Kidney epithelial cell (primary cell): ENCODE measurements at regions not wholly inside any gene's neighbourhood (a gene's known extent, or its start where the extent isn't known, plus 50 kb on each side); places are given as distances from the start of the nearest gene placed in this dataset.

ENCODE experiments used
- DNase-seq: peaks from one replicate; pipeline ENCODE4 v3.0.0-alpha.2; 2010; ENCODE audit warnings: low read depth
- H3K27me3 ChIP-seq: 2 replicates; pipeline ENCODE4 v1.6.0; 2011; ENCODE audit warnings: low read length; ENCODE audit not compliant: control insufficient read depth, insufficient read depth
- H3K36me3 ChIP-seq: 2 replicates; pipeline ENCODE4 v1.5.1; 2011; ENCODE audit warnings: low read length; ENCODE audit not compliant: control insufficient read depth, insufficient read depth
- H3K4me3 ChIP-seq: 2 replicates; pipeline ENCODE4 v1.5.1; 2011; ENCODE audit warnings: low read depth, mild to moderate bottlenecking, control low read depth, low read length
- CTCF ChIP-seq: IDR thresholded peaks from 2 replicates; pipeline ENCODE4 v1.5.1; 2011; ENCODE audit warnings: mild to moderate bottlenecking, moderate library complexity, low read length, control low read depth, inconsistent platforms; ENCODE audit not compliant: insufficient read depth, poor library complexity, severe bottlenecking

DNA sequence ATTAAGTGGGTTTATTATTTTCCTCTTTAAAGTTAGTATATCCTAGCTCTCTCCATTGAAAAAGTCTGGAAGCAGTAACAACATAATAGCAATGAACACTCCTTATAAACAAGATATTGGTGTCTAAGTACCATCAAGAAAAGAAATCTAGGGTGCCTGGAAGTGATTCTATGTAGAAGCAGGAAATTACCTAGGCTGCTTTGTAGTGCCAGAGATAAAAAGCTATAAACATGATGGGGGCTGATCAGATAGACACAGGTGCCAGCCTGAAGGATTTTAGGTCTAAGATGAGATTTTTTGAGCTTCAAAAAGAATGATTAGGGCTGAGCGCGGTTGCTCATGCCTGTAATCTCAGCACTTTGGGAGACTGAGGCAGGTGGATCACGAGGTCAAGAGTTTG, 1179.3 kb upstream of the CDH9 start:
- no peak for TF ChIP-seq CTCF
- H3K4me3 ChIP-seq: no peak overlapping the region

GRCh38 chr5:28216939-28217360, 1178.6 kb upstream of the CDH9 start:
- H3K36me3 ChIP-seq: no peaks in the 10 kb centered on the region
- no peaks in the 10 kb centered on the region for H3K27me3 ChIP-seq
- no peak overlapping the region for H3K4me3 ChIP-seq
- DNase-seq: no peak
- no peak for TF ChIP-seq CTCF

More for the DNA sequence above, 1179.3 kb upstream of the CDH9 start:
- DNase-seq: no peak
- no peaks in the 10 kb centered on the region for H3K27me3 ChIP-seq
- H3K36me3 ChIP-seq: no peaks in the 10 kb centered on the region

DNA sequence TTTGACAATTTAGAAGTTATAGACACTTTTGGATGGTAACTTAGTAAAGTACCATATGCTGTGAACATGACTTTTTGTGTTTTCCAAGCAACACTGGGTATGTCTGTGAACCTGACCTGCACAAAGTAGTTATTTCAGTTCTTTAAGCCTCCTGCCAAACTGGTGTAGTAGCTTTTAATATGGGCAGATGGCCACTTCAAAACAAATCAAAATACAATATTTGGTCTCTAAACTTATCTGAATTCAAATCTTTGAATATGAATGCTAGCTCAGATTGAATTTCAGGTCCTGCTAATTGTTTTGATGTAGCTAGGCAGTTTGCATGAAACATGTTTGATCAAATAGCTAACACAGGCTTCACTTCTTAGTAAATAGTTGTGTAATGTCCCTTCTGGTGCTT, 1176.7 kb upstream of the CDH9 start:
- DNase-seq: no peak
- Histone ChIP-seq H3K36me3 (no peaks in the 10 kb centered on the region), H3K27me3 (no peaks in the 10 kb centered on the region), H3K4me3 (no peak overlapping the region)
- no peak for TF ChIP-seq CTCF

- DNase-seq: no peak
- no peak overlapping the region for H3K4me3 ChIP-seq
- no peak for TF ChIP-seq CTCF
- no peaks in the 10 kb centered on the region for H3K27me3 ChIP-seq
- H3K36me3 ChIP-seq: no peaks in the 10 kb centered on the region
Observed at GRCh38 chr5:28214292-28214691, 1175.9 kb upstream of the CDH9 start.

- Histone ChIP-seq H3K4me3 (no peak overlapping the region), H3K27me3 (no peaks in the 10 kb centered on the region), H3K36me3 (no peaks in the 10 kb centered on the region)
- no peak for TF ChIP-seq CTCF
- DNase-seq: no peak
Observed at GRCh38 chr5:28208356-28208755, 1170.0 kb upstream of the CDH9 start.

DNA sequence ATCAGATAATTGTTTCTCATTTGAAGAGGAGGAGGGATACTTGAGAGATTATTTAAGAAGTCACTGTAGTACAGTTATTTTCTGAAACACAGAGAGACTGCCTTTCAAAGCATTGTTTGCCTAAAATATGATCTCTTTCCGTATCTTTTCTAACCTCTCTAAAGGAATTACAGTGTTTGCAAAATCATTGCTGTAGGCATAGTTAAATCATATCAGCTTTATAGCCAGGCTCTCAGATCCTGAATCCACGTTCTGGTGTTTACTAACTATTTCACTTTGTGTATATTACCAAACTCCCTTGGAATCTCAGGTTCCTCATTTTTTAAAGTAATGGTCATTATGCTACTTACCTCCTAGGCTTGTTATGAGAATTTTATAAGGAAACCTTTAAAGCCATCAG, 1151.6 kb upstream of the CDH9 start:
- H3K36me3 ChIP-seq: no peaks in the 10 kb centered on the region
- H3K4me3 ChIP-seq: no peak overlapping the region
- H3K27me3 ChIP-seq: no peaks in the 10 kb centered on the region
- no peak for TF ChIP-seq CTCF
- no peak for DNase-seq
